Type B pancreatic cell (in vitro differentiated cells): ENCODE measurements at regions not wholly inside any gene's neighbourhood (a gene's known extent, or its start where the extent isn't known, plus 50 kb on each side); places are given as distances from the start of the nearest gene placed in this dataset.

Experiments
- DNase-seq: peaks from one replicate; pipeline ENCODE4 v3.0.0; 2021; ENCODE audit warnings: mixed read lengths; ENCODE audit not compliant: unreplicated experiment; ENCODE audit errors: extremely low spot score
- H3K27ac Mint-ChIP-seq: 2 replicates; pipeline ENCODE4 v1.8.0; 2021; ENCODE audit warnings: mild to moderate bottlenecking, mixed read lengths
- H3K27me3 Mint-ChIP-seq: 2 replicates; pipeline ENCODE4 v1.8.0; 2021; ENCODE audit warnings: mixed read lengths
- H3K36me3 Mint-ChIP-seq: 2 replicates; pipeline ENCODE4 v1.8.0; 2021; ENCODE audit warnings: mixed read lengths
- H3K4me1 Mint-ChIP-seq: one replicate; pipeline ENCODE4 v1.8.0; 2021; ENCODE audit warnings: mixed read lengths; ENCODE audit not compliant: unreplicated experiment
- H3K4me3 Mint-ChIP-seq: 2 replicates; pipeline ENCODE4 v1.8.0; 2021; ENCODE audit warnings: mild to moderate bottlenecking, mixed read lengths
- H3K9me3 Mint-ChIP-seq: 2 replicates; pipeline ENCODE4 v1.8.0; 2021; ENCODE audit warnings: mixed read lengths
- CTCF ChIP-seq: fragments of 200-600 bp; sonication (generic); conservative IDR thresholded peaks from 2 replicates; pipeline ENCODE4 v1.5.0; 2021; ENCODE audit warnings: antibody characterized with exemption, mild to moderate bottlenecking

DNA sequence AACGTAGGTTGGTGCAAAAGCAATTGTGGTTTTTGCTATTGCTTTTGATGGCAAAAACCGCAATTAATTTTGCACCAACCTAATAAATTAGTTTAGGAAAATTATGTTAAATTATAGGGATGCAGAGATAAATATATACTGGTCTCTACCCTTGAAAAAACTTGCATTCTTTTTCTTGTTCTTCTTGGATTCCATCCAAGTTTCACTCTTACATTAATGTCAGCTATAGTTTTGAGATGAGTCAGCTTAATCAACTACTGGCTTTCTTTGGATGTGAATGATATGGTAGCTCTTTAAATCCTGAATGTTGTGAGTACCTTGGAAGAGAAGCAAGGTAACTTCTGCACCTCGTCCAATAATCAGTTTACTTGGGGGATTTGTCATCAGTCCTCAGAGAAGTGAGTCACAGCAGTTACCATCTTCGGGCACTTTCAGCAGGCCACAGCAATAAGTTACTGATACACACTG lies 549.0 kb upstream of the ZNF608 start:
- Mint-ChIP-seq H3K9me3 (no peaks in the 10 kb centered on the region), H3K4me1 (peaks cover 24% of the 10 kb centered on the region)
- no peak for DNase-seq

DNA sequence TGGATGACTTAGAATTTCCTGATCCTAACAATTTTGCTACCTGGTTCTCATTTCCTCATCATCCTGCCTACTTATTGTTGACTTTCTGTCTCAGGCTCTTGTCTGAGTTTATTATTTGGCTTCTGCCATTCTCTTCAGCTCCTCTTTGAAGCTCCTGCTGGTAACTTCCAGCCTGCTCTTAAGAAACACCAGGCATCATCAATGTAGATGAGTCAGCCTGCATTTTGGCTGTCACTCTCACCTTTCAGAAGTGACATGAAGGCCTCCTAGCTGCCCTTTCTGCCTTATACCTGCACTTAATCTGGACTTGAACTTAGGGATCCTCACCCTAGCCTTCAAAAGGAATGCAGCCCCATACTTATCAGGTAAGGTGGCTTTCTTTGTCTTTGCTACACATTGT lies 551.8 kb upstream of the ZNF608 start:
- Mint-ChIP-seq H3K36me3 (no peaks in the 10 kb centered on the region), H3K9me3 (peaks cover 5% of the 10 kb centered on the region), H3K4me3 (no peak overlapping the region), H3K4me1 (peaks cover 15% of the 10 kb centered on the region), H3K27ac (no peak overlapping the region), H3K27me3 (no peaks in the 10 kb centered on the region)
- no peak for TF ChIP-seq CTCF
- DNase-seq = no peak

More for the DNA sequence above, 549.0 kb upstream of the ZNF608 start:
- Mint-ChIP-seq H3K36me3 (no peaks in the 10 kb centered on the region), H3K4me3 (no peak overlapping the region), H3K27ac (no peak overlapping the region), H3K27me3 (peaks cover 2% of the 10 kb centered on the region)
- no peak for TF ChIP-seq CTCF

DNA sequence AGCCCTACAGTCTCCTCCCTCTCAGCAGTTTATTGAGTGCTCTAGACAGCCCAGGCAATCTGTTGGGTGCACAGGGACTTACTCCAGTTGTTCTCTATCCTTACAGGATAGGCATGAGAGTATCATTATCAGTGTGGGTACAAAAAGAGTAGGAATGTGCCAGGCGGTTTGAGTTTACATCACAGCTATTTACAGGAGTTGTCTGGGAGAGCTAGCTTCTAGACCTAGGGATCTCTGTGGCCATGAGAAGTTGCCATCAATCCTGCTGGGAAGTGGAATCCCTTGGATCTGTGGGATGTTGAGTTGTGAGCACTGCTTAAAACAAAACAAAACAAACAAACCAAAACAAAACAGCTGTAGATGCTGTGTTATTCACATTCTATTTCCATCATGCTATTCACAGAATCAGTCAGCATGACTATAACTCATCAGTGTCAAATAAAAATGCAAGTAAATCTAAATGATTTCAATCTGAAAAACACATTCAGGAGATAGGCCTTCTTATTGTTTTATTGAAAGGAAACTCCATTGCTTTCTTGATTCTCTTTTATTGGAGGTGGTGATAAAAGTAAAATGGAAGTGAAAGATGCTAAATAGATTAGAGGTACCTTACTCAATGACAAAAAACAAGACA lies 552.4 kb upstream of the ZNF608 start:
- Mint-ChIP-seq H3K27ac (no peak overlapping the region), H3K4me3 (no peak overlapping the region), H3K9me3 (peaks cover 9% of the 10 kb centered on the region), H3K36me3 (no peaks in the 10 kb centered on the region), H3K27me3 (no peaks in the 10 kb centered on the region), H3K4me1 (peaks cover 15% of the 10 kb centered on the region)
- no peak for DNase-seq
- TF ChIP-seq CTCF = no peak

DNA sequence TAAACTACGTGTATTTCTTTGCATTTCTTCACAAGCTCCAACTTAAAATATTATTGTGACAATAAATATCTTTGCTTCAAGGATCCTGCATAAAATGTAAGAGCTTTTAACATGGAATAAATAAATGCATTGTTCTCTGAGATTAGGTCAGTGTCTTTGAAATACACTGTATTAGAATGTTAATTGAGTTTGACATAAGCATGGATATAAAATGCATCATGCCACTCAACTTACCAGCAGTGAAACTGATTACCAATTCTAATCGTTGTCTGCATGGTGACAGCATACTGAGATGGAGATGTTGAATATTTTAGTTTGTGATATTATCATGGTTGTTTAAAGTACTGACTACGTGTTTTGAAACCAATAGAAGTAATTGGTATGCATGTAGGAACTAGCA lies 555.3 kb upstream of the ZNF608 start:
- Mint-ChIP-seq H3K9me3 (peaks cover 18% of the 10 kb centered on the region), H3K4me3 (no peak overlapping the region), H3K36me3 (peaks cover 3% of the 10 kb centered on the region), H3K4me1 (peaks cover 15% of the 10 kb centered on the region), H3K27me3 (no peaks in the 10 kb centered on the region), H3K27ac (no peak overlapping the region)
- TF ChIP-seq CTCF = no peak
- DNase-seq = no peak

DNA sequence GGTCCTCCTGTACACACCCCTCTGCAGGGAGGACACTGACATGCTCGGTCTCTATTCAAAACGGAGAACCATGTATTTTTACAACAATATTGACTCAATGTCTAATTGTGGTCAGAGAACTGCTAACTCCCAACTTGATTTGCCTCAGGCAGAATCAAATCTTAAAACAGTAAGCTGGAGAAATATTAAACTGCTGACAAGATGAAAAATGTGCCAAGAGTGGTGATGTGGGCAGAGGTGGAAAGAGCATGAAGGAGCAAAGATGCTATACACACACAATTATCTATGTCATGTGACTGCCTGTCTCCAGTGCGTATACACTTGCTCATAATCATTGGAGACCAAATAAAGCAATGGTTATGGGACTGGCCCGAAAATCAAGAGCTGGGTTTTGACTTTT lies 556.1 kb upstream of the ZNF608 start:
- Mint-ChIP-seq H3K27ac (no peak overlapping the region), H3K9me3 (peaks cover 20% of the 10 kb centered on the region), H3K4me3 (no peak overlapping the region), H3K36me3 (peaks cover 3% of the 10 kb centered on the region), H3K27me3 (no peaks in the 10 kb centered on the region), H3K4me1 (peaks cover 14% of the 10 kb centered on the region)
- TF ChIP-seq CTCF = no peak
- DNase-seq = no peak
